ENCODE measurements at regions not wholly inside any gene's neighbourhood (a gene's known extent, or its start where the extent isn't known, plus 50 kb on each side); places are given as distances from the start of the nearest gene placed in this dataset.

DNA sequence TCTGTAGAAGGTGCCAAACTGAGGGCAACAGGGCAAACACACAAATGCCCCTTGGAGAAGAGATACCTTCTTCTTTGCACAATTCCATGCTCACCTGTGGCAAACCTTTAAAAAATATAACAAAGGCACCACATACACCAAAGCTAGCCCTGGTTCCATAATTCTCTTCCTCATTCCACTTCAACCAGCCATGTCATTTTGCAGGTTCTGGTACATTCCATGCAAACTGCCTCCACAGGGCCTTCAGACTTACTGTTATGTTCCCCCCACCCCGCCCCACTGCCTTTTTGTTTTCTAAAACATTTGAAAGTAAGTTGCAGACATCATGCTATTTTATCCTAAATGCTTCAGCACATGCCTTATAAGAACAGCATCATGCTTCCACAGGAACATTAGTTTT, 269.0 kb downstream of the NSUN3 start:
- TF ChIP-seq ZIC2 (tag by site-specific recombination; IDR thresholded peaks at IDR 0.05) (no peak), ZNF132 (tag by site-specific recombination; IDR thresholded peaks at IDR 0.05; ENCODE audit: borderline replicate concordance) (no peak), BCL11B (tag by site-specific recombination; IDR thresholded peaks at IDR 0.05; ENCODE audit: low read depth) (no peak), TCF7L2 (IDR thresholded peaks at IDR 0.05; ENCODE audit: borderline replicate concordance, low read depth, low read length) (no peak), ZNF335 (tag by site-specific recombination; conservative IDR thresholded peaks at IDR 0.05) (no peak), ZNF624 (tag by site-specific recombination; IDR thresholded peaks at IDR 0.05) (no peak)
- CTCF ChIA-PET = no interaction called here
- H3K4me3 ChIP-seq (ENCODE audit: low read depth, low read length) = no peak overlapping the region
- H3K4me1 ChIP-seq (ENCODE audit: control insufficient read depth, insufficient read depth, low read length) = no peaks in the 10 kb centered on the region
- no peaks in the 10 kb centered on the region for H3K36me3 ChIP-seq (ENCODE audit: control insufficient read depth in 2 of 2, insufficient read depth in 1 of 2, low read length in 2 of 2)
- H3K9me3 ChIP-seq (ENCODE audit: control insufficient read depth, insufficient read depth, low read depth, low read length) = no peaks in the 10 kb centered on the region
- no peak overlapping the region for H3K27ac ChIP-seq (ENCODE audit: extremely low read depth, low read depth, low read length)
- POLR2A ChIA-PET = no interaction called here

DNA sequence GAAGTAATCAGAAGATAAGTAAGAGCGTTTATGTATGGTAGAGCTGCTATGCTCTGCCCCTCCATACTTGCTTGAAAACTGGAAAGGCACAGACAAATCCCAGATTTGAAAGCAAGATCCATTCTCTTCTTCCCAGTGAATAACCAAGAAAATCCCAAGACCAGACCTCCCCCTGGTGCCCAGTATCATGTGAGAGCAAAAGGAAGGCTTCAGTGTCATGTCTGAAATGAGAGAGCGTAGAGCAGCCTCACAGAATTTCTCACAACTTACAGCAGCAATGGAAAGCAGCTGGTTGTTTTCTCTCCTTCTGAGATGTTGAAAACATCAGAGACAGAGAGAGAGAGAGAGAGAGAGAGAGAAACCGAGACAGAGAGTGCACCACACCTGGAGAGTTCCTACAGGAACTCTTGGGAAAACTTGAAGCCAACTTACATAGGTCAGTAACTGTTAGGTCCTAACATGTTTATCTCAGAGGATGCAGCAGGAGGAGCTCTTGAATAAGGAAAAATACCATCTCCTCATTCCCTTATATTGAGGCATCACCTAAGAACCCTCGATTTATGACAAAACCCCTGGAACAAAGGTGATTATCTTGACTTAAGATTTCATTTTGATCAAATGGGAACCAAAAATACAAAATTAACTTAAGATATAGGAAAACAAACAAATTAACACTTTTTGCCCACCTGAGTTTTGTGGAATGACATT, 273.3 kb downstream of the NSUN3 start:
- ChIA-PET POLR2A (no interaction called here), CTCF (interaction anchor here (0.6 to 2.9 kb wide), 9 partner anchors 9 to 820 kb away, joined by 3 to 10 read pairs (median 4); no protein-coding TSS in a partner anchor)
- peak; percentile 34 for TF ChIP-seq ZNF654 (tag by site-specific recombination; IDR thresholded peaks at IDR 0.05; ENCODE audit: low read depth)
- TF ChIP-seq, protein P1, sequence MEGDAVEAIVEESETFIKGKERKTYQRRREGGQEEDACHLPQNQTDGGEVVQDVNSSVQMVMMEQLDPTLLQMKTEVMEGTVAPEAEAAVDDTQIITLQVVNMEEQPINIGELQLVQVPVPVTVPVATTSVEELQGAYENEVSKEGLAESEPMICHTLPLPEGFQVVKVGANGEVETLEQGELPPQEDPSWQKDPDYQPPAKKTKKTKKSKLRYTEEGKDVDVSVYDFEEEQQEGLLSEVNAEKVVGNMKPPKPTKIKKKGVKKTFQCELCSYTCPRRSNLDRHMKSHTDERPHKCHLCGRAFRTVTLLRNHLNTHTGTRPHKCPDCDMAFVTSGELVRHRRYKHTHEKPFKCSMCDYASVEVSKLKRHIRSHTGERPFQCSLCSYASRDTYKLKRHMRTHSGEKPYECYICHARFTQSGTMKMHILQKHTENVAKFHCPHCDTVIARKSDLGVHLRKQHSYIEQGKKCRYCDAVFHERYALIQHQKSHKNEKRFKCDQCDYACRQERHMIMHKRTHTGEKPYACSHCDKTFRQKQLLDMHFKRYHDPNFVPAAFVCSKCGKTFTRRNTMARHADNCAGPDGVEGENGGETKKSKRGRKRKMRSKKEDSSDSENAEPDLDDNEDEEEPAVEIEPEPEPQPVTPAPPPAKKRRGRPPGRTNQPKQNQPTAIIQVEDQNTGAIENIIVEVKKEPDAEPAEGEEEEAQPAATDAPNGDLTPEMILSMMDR (tag by site-specific recombination; IDR thresholded peaks at IDR 0.05) = peak; percentile 17; the same call in 1 of the 2 replicates
- no peak for TF ChIP-seq GFI1B (tag by site-specific recombination; IDR thresholded peaks at IDR 0.05)
- Histone ChIP-seq H3K27ac (ENCODE audit: extremely low read depth, low read depth, low read length) (no peak overlapping the region), H3K4me1 (ENCODE audit: control insufficient read depth, insufficient read depth, low read length) (no peaks in the 10 kb centered on the region), H3K4me3 (ENCODE audit: low read depth, low read length) (no peak overlapping the region), H3K9me3 (ENCODE audit: control insufficient read depth, insufficient read depth, low read depth, low read length) (no peaks in the 10 kb centered on the region), H3K36me3 (ENCODE audit: control insufficient read depth in 2 of 2, insufficient read depth in 1 of 2, low read length in 2 of 2) (no peaks in the 10 kb centered on the region)

DNA sequence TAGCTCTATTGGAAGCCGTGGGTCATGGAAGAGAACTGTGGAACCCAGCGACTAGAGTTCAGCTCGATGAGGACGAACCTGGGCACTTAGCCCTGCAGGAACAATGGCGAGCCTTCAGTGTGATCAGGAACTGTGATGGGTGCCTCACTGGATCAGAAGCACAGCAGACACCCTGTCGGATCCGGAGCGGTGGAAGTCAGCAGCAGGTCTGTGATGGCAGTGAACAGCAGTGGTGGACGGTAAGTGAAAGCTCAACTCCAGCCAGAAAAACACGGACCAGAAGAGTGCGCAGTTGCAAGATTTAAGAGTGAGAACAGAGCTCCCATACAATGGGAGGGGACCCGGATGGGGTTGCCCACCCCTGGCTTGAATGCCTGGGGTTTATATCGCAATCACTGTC, 282.2 kb downstream of the NSUN3 start:
- Histone ChIP-seq H3K27ac (ENCODE audit: extremely low read depth, low read depth, low read length) (no peak overlapping the region), H3K36me3 (ENCODE audit: control insufficient read depth in 2 of 2, insufficient read depth in 1 of 2, low read length in 2 of 2) (no peaks in the 10 kb centered on the region), H3K4me3 (ENCODE audit: low read depth, low read length) (no peak overlapping the region), H3K4me1 (ENCODE audit: control insufficient read depth, insufficient read depth, low read length) (no peaks in the 10 kb centered on the region), H3K9me3 (ENCODE audit: control insufficient read depth, insufficient read depth, low read depth, low read length) (no peaks in the 10 kb centered on the region)
- ChIA-PET CTCF (interaction anchor here (1.0 kb wide), 1 partner anchor 9 kb away, joined by 3 read pairs; no protein-coding TSS in a partner anchor), POLR2A (no interaction called here)
- TF ChIP-seq ZNF558 (tag by site-specific recombination; IDR thresholded peaks at IDR 0.05) (no peak), GLIS2 (tag by site-specific recombination; IDR thresholded peaks at IDR 0.05) (no peak), ZNF555 (tag by site-specific recombination; conservative IDR thresholded peaks at IDR 0.05) (no peak), ZBTB7A (tag by site-specific recombination; IDR thresholded peaks at IDR 0.05; ENCODE audit: low read depth) (no peak), ZNF544 (tag by site-specific recombination; IDR thresholded peaks at IDR 0.05) (no peak), SCRT2 (tag by site-specific recombination; IDR thresholded peaks at IDR 0.05) (no peak), ZSCAN30 (tag by site-specific recombination; IDR thresholded peaks at IDR 0.05) (no peak), ZNF514 (tag by site-specific recombination; IDR thresholded peaks at IDR 0.05) (no peak), ZNF239 (tag by site-specific recombination; IDR thresholded peaks at IDR 0.05) (no peak), ZNF341 (tag by site-specific recombination; IDR thresholded peaks at IDR 0.05; ENCODE audit: low read depth) (no peak)
- TF ChIP-seq, protein P2, sequence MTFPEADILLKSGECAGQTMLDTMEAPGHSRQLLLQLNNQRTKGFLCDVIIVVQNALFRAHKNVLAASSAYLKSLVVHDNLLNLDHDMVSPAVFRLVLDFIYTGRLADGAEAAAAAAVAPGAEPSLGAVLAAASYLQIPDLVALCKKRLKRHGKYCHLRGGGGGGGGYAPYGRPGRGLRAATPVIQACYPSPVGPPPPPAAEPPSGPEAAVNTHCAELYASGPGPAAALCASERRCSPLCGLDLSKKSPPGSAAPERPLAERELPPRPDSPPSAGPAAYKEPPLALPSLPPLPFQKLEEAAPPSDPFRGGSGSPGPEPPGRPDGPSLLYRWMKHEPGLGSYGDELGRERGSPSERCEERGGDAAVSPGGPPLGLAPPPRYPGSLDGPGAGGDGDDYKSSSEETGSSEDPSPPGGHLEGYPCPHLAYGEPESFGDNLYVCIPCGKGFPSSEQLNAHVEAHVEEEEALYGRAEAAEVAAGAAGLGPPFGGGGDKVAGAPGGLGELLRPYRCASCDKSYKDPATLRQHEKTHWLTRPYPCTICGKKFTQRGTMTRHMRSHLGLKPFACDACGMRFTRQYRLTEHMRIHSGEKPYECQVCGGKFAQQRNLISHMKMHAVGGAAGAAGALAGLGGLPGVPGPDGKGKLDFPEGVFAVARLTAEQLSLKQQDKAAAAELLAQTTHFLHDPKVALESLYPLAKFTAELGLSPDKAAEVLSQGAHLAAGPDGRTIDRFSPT (tag by site-specific recombination; IDR thresholded peaks at IDR 0.05) = no peak

All from HEK293 (cell line).